HCT116 (cell line): ENCODE measurements at regions not wholly inside any gene's neighbourhood (a gene's known extent, or its start where the extent isn't known, plus 50 kb on each side); places are given as distances from the start of the nearest gene placed in this dataset.

Experiments
- ATAC-seq: fragments of 200-7000 bp; cut with Tn5 transposase; 2 replicates; pipeline ENCODE4 v1.9.1; 2020; ENCODE audit warnings: mild to moderate bottlenecking, moderate library complexity
- BruUV-seq: library from RNA; stranded (reverse); fragments of 400-500 nt; replicated peaks from 2 replicates; lab custom pipeline; 2021; lab: Mats Ljungman, UMichigan
- CTCF ChIA-PET: fragments of 300-600 bp; sonication (Branson Sonifier 250); formaldehyde crosslinking; loops from one replicate; lab custom pipeline; 2021; ENCODE audit warnings: antibody characterized with exemption; lab: Charles Lee
- POLR2A ChIA-PET: fragments of 300-600, 350-600 bp; sonication (Branson Sonifier 250); formaldehyde crosslinking; loops from one replicate; lab custom pipeline; 2021; ENCODE audit warnings: antibody characterized with exemption; lab: Charles Lee
- RAD21 ChIA-PET, 2 experiments: fragments of 300-600 bp; sonication (Branson Sonifier 250); formaldehyde crosslinking; loops; one replicate each; lab custom pipeline; 2023; ENCODE audit warnings: low total read pairs in 2 of 2; ENCODE audit not compliant: uncharacterized antibody in 2 of 2, unreplicated experiment in 2 of 2, low non-redundant PET in 1 of 2; lab: Charles Lee
- DNase-seq: peaks from one replicate; pipeline ENCODE4 v3.0.0-alpha.2; 2010; ENCODE audit warnings: low read depth, low spot score
- H2AFZ ChIP-seq: fragments of 200-600 bp; shearing (Covaris generic), sonication (generic); 2 replicates; pipeline ENCODE4 v1.6.1; 2017; ENCODE audit warnings: low read depth, mixed run types, mixed read lengths, antibody characterized with exemption, low read length; ENCODE audit not compliant: poor library complexity, severe bottlenecking
- H3K27ac ChIP-seq: 2 replicates; pipeline ENCODE4 v1.5.1; 2012; ENCODE audit warnings: low read depth, low read length
- H3K27me3 ChIP-seq: fragments of 200-600 bp; sonication (generic); 2 replicates; pipeline ENCODE4 v1.6.1; 2016; ENCODE audit warnings: mixed run types, low read length, mixed read lengths; ENCODE audit not compliant: insufficient read depth
- H3K36me3 ChIP-seq, 2 experiments: fragments of 200-500 bp in 1 of 2; fragments of 200-600 bp in 1 of 2; sonication (Bioruptor generic) in 1 of 2; sonication (generic) in 1 of 2; 2 replicates each; pipeline versions ENCODE4 v1.5.1 to v1.6.1; 2014 to 2016; ENCODE audit warnings: low read length in 2 of 2, inconsistent platforms in 1 of 2, mixed read lengths in 1 of 2, mixed run types in 1 of 2; ENCODE audit not compliant: insufficient read depth in 2 of 2, control insufficient read depth in 1 of 2
- H3K4me1 ChIP-seq, 2 experiments: fragments of 200-600 bp in 1 of 2; sonication (generic) in 1 of 2; 2 replicates each; pipeline versions ENCODE4 v1.5.1 to v1.6.1; 2012 to 2017; ENCODE audit warnings: low read length in 2 of 2, inconsistent platforms in 1 of 2, mild to moderate bottlenecking in 1 of 2, mixed read lengths in 1 of 2, mixed run types in 1 of 2, moderate library complexity in 1 of 2; ENCODE audit not compliant: insufficient read depth in 2 of 2, control insufficient read depth in 1 of 2
- H3K4me2 ChIP-seq: fragments of 200-600 bp; sonication (generic); 2 replicates; pipeline ENCODE4 v1.6.1; 2017; ENCODE audit warnings: mixed run types, low read length, mixed read lengths
- H3K4me3 ChIP-seq, 2 experiments: fragments of 200-600 bp in 1 of 2; sonication (generic) in 1 of 2; replicated peaks in 1 of 2; 2 replicates each; pipeline ENCODE4 v1.5.1; 2011 to 2016; ENCODE audit warnings: low read length in 2 of 2, control low read depth in 1 of 2, low read depth in 1 of 2, mild to moderate bottlenecking in 1 of 2, mixed read lengths in 1 of 2, mixed run types in 1 of 2
- H3K79me2 ChIP-seq: fragments of 200-600 bp; sonication (generic); 2 replicates; pipeline ENCODE4 v1.6.1; 2017; ENCODE audit warnings: mild to moderate bottlenecking, mixed run types, low read length, moderate library complexity, mixed read lengths; ENCODE audit not compliant: insufficient read depth
- H3K9ac ChIP-seq: fragments of 200-600 bp; sonication (generic); 2 replicates; pipeline ENCODE4 v1.6.1; 2016; ENCODE audit warnings: low read length, mixed read lengths
- H3K9me2 ChIP-seq: fragments of 200-600 bp; sonication (generic), shearing (Covaris generic); 2 replicates; pipeline ENCODE4 v1.6.1; 2017; ENCODE audit warnings: mixed run types, mild to moderate bottlenecking, moderate library complexity; ENCODE audit not compliant: insufficient read depth
- H3K9me3 ChIP-seq, 2 experiments: fragments of 200-500 bp in 1 of 2; fragments of 200-600 bp in 1 of 2; sonication (Bioruptor generic) in 1 of 2; sonication (generic) in 1 of 2; 2 replicates each; pipeline ENCODE4 v1.6.1; 2014 to 2017; ENCODE audit warnings: low read length in 2 of 2, mixed read lengths in 2 of 2, inconsistent platforms in 1 of 2, low read depth in 1 of 2, mild to moderate bottlenecking in 1 of 2, mixed run types in 1 of 2, moderate library complexity in 1 of 2; ENCODE audit not compliant: control insufficient read depth in 1 of 2, insufficient read depth in 1 of 2
- H4K20me1 ChIP-seq: fragments of 200-600 bp; sonication (generic), shearing (Covaris generic); 2 replicates; pipeline ENCODE4 v1.6.1; 2017; ENCODE audit warnings: mixed run types, mild to moderate bottlenecking, moderate library complexity; ENCODE audit not compliant: insufficient read depth
- CBX3 ChIP-seq: IDR thresholded peaks from 2 replicates; pipeline ENCODE4 v1.6.1; 2012; ENCODE audit warnings: low read depth
- CTCF ChIP-seq, 3 experiments: fragments of 200-600 bp in 1 of 3; sonication (generic) in 1 of 3; IDR thresholded peaks in 2 of 3; conservative IDR thresholded peaks in 1 of 3; 2 replicates each; pipeline ENCODE4 v1.5.1; 2012 to 2017; ENCODE audit warnings: low read depth in 2 of 3, low read length in 2 of 3, antibody characterized with exemption in 1 of 3, borderline replicate concordance in 1 of 3, control low read depth in 1 of 3, mild to moderate bottlenecking in 1 of 3, mixed read lengths in 1 of 3, mixed run types in 1 of 3, moderate library complexity in 1 of 3; ENCODE audit not compliant: insufficient read depth in 1 of 3
- EGR1 ChIP-seq: IDR thresholded peaks from 2 replicates; pipeline ENCODE4 v1.6.1; 2012; ENCODE audit warnings: low read depth
- EZH2phosphoT487 ChIP-seq: fragments of 200-600 bp; IDR thresholded peaks from 2 replicates; pipeline ENCODE4 v1.6.1; 2018; ENCODE audit warnings: antibody characterized with exemption, borderline replicate concordance
- FOSL1 ChIP-seq: IDR thresholded peaks from 2 replicates; pipeline ENCODE4 v1.6.1; 2012; ENCODE audit warnings: low read depth
- RAD21 ChIP-seq: IDR thresholded peaks from 2 replicates; pipeline ENCODE4 v1.6.1; 2012; ENCODE audit warnings: low read depth, mild to moderate bottlenecking
- YY1 ChIP-seq: IDR thresholded peaks from 2 replicates; pipeline ENCODE4 v1.6.1; 2011; ENCODE audit warnings: low read length, low read depth, moderate library complexity, mild to moderate bottlenecking; ENCODE audit not compliant: insufficient replicate concordance; ENCODE audit errors: extremely low read depth
- intact Hi-C: fragments of 100-400 bp; cut with micrococcal nuclease; formaldehyde crosslinking; loops from 2 replicates; pipeline ENCODE4 v1.10.0; 2022
- TF ChIP-seq, protein P1 (sequence below): IDR thresholded peaks from 2 replicates; pipeline ENCODE4 v1.6.1; 2011; ENCODE audit warnings: mild to moderate bottlenecking, low read length, moderate library complexity; ENCODE audit not compliant: insufficient replicate concordance; ENCODE audit errors: extremely low read depth

GRCh38 chr3:34859746-34860145, 779.6 kb upstream of the ARPP21 start (continued):
- TF ChIP-seq RAD21 (no peak), YY1 (no peak), CBX3 (no peak), EGR1 (no peak), EZH2phosphoT487 (no peak), FOSL1 (no peak)

- Histone ChIP-seq H3K9me3 (peaks cover 0 to 18% of the 10 kb centered on the region in 2 experiments; a peak in 3 of 4 replicates), H3K9ac (no peak overlapping the region), H3K27me3 (no peaks in the 10 kb centered on the region)
- CTCF ChIA-PET = no interaction called here
- POLR2A ChIA-PET = no interaction called here
- TF ChIP-seq, protein P1, sequence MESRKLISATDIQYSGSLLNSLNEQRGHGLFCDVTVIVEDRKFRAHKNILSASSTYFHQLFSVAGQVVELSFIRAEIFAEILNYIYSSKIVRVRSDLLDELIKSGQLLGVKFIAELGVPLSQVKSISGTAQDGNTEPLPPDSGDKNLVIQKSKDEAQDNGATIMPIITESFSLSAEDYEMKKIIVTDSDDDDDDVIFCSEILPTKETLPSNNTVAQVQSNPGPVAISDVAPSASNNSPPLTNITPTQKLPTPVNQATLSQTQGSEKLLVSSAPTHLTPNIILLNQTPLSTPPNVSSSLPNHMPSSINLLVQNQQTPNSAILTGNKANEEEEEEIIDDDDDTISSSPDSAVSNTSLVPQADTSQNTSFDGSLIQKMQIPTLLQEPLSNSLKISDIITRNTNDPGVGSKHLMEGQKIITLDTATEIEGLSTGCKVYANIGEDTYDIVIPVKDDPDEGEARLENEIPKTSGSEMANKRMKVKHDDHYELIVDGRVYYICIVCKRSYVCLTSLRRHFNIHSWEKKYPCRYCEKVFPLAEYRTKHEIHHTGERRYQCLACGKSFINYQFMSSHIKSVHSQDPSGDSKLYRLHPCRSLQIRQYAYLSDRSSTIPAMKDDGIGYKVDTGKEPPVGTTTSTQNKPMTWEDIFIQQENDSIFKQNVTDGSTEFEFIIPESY = no peak
- no peak for TF ChIP-seq CTCF (IDR thresholded peaks at IDR 0.05 in 2 of 3, conservative IDR thresholded peaks at IDR 0.05 in 1 of 3; ENCODE audit: borderline replicate concordance in 1 of 3, insufficient read depth in 1 of 3, low read depth in 2 of 3, low read length in 2 of 3)
- TF ChIP-seq, all 23 proteins: peak for 0
- H3K79me2 ChIP-seq = no peaks in the 10 kb centered on the region
- no peak overlapping the region for H3K27ac ChIP-seq
- RAD21 ChIA-PET = no interaction called here
- no peaks in the 10 kb centered on the region for H3K9me2 ChIP-seq
- H3K36me3 ChIP-seq = no peaks in the 10 kb centered on the region
- no peak overlapping the region for H3K4me2 ChIP-seq
- BruUV-seq = no TSS peak
- no peaks in the 10 kb centered on the region for H3K4me1 ChIP-seq
- DNase-seq (no peak), ATAC-seq (no peak)
- intact Hi-C loops = no loop called here
- H4K20me1 ChIP-seq = no peaks in the 10 kb centered on the region
- H3K4me3 ChIP-seq = no peak overlapping the region
- H2AFZ ChIP-seq = no peak overlapping the region
These were observed 776.9 kb upstream of the ARPP21 start for GRCh38 chr3:34862456-34862855.
